Muscle of leg (tissue), 3 donors: ENCODE measurements at regions not wholly inside any gene's neighbourhood (a gene's known extent, or its start where the extent isn't known, plus 50 kb on each side); places are given as distances from the start of the nearest gene placed in this dataset.
"Not testable (repeated sequence)": the region's sequence is repeated elsewhere in the genome, so short reads cannot be mapped to it uniquely, and the experiment has no call there.

Experiments used
- DNase-seq: peaks from one replicate; pipeline ENCODE4 v3.0.0; 2013
- H3K27ac ChIP-seq: one replicate; pipeline ENCODE4 v1.5.1; 2013; ENCODE audit warnings: mild to moderate bottlenecking, low read length, control low read depth
- H3K27me3 ChIP-seq: one replicate; pipeline ENCODE4 v1.6.1; 2013; ENCODE audit warnings: low read length; ENCODE audit not compliant: control insufficient read depth, insufficient read depth
- H3K36me3 ChIP-seq: one replicate; pipeline ENCODE4 v1.6.1; 2013; ENCODE audit warnings: low read length; ENCODE audit not compliant: control insufficient read depth, insufficient read depth
- H3K4me1 ChIP-seq: one replicate; pipeline ENCODE4 v1.6.1; 2013; ENCODE audit warnings: low read length; ENCODE audit not compliant: control insufficient read depth, insufficient read depth
- H3K4me3 ChIP-seq: one replicate; pipeline ENCODE4 v1.5.1; 2013; ENCODE audit warnings: low read length, control low read depth
- H3K9me3 ChIP-seq: replicated peaks from 2 replicates; pipeline ENCODE4 v1.6.1; 2013; ENCODE audit warnings: low read depth, low read length; ENCODE audit not compliant: control insufficient read depth
- WGBS: methylation state at CpG from one replicate; pipeline ENCODE4 v1.1.5; 2013; ENCODE audit warnings: missing lambda C conversion rate; ENCODE audit not compliant: insufficient coverage; 5-methylcytosine and 5-hydroxymethylcytosine counted together

DNA sequence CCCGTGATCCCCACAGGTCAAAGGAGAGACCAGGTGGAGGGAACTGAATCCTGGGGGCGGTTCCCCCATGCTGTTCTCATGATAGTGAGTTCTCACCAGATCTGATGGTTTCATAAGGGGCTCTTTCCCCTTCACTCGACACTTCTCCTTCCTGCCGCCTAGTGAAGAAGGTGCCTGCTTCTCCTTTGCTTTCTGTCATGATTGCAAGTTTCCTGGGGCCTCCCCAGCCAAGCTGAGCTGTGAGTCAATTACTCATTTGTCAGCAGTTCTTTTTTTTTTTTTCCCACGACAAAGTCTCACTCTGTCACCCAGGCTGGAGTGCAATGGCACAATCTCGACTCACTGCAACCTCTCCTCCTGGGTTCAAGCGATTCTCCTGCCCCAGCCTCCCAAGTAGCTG is 1530.4 kb downstream of the BRD1 start:
- no peaks in the 10 kb centered on the region for H3K4me1 ChIP-seq
- WGBS: 59% methylated on average over 4 of the region's 7 CpGs
- no peaks in the 10 kb centered on the region for H3K36me3 ChIP-seq
- no peaks in the 10 kb centered on the region for H3K9me3 ChIP-seq
- no peaks in the 10 kb centered on the region for H3K27me3 ChIP-seq
- H3K27ac ChIP-seq: no peak overlapping the region
- no peak overlapping the region for H3K4me3 ChIP-seq
- no peak for DNase-seq

DNA sequence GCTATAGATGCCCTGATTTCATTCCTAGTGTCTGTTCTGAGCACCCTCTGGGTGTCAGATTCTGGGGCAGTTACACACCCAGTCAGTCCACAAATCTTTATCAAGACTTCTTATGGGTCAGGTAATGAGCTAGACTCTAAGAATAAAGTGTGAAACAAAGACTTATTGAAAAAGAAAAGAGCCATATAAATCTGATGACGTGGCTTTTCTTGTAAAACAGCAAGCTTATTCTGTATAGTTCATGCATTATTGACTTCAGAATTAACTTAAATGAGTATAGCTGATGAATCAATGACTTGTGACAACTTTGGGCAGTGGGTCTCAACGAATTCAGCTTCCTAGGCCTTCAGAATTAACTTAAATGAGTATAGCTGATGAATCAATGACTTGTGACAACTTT is 1527.5 kb downstream of the TBC1D22A start:
- H3K36me3 ChIP-seq, H3K4me1 ChIP-seq, H3K9me3 ChIP-seq, H3K4me3 ChIP-seq, H3K27ac ChIP-seq, DNase-seq, H3K27me3 ChIP-seq: not testable (repeated sequence)
- WGBS: no CpG with 5 or more reads among the region's 2 CpGs

DNA sequence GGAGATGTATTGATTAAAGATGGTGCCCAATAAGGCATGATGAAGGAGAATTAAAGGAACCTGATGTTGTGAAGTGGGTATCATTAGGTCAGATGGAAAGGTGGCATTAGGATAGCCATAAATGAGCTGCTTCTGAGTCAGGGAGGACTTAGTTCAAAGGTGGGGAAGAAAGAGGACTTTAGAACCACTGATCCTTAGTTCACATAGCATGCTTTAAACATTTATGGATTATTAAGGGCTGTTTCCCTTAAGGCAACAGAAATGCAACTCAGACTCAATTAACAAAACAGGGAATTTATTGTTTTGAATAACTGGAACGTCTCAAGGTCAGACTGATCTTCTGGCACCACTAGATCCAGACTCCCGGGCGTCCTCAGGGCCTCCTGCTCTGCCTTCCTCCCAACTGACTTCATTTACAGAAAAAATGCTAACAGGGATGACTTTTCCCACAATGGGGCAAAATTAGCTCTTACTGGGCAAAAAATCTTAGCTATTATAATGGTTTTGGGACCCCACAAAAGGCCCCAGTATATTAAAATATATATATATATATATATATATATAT is 1526.0 kb downstream of the TBC1D22A start:
- no peak overlapping the region for H3K27ac ChIP-seq
- no peak for DNase-seq
- no peaks in the 10 kb centered on the region for H3K9me3 ChIP-seq
- H3K4me3 ChIP-seq: no peak overlapping the region
- H3K27me3 ChIP-seq: peaks cover 4% of the 10 kb centered on the region
- no peaks in the 10 kb centered on the region for H3K4me1 ChIP-seq
- H3K36me3 ChIP-seq: no peaks in the 10 kb centered on the region
- no CpG with 5 or more reads among the region's 3 CpGs for WGBS

DNA sequence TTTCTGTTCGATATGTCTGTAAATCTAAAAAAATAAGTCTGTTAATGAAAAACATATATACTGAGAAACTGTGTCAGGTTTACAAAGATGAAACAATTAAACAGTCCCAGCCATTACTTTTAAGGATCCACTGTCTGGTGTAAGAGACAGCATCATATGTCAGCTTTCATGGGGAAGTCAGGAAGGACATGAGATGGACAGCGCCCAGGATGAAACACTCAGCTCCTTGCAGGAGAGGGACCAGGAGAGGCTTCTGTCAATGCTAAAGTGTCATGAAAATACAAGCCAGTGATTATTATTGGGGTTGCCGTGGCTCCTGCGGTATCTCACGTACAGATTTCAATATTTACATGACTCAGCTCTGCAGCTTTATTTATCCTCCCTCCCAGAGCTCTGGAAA is 1524.6 kb downstream of the TBC1D22A start:
- H3K27me3 ChIP-seq: peaks cover 4% of the 10 kb centered on the region
- WGBS: 57% methylated on average over 1 of the region's 5 CpGs
- no peak overlapping the region for H3K4me3 ChIP-seq
- no peak for DNase-seq
- H3K36me3 ChIP-seq: no peaks in the 10 kb centered on the region
- no peaks in the 10 kb centered on the region for H3K4me1 ChIP-seq
- H3K27ac ChIP-seq: no peak overlapping the region
- H3K9me3 ChIP-seq: no peaks in the 10 kb centered on the region

DNA sequence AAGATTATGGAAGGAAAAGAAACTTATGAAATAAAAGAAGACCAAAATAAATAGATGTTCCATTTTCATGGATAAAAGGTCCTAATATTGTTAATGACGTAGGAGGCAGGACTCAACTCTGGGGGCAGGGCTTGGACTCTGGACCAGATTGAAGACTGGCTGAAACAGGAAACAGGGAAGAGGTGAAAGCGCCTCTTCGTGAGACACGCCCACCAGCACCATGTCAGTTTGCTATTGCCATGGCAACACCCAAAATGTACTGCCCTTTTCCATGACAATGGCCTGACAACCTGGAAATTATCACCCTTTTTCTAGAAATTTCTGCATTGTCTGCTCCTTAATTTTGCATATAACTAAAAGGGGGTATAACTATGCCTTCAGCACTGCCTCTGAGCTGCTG is 1522.2 kb downstream of the TBC1D22A start:
- Histone ChIP-seq H3K27me3 (peaks cover 4% of the 10 kb centered on the region), H3K36me3 (no peaks in the 10 kb centered on the region), H3K27ac (no peak overlapping the region), H3K4me1 (no peaks in the 10 kb centered on the region), H3K9me3 (no peaks in the 10 kb centered on the region), H3K4me3 (no peak overlapping the region)
- DNase-seq: no peak
- 95% methylated on average over 4 of the region's 4 CpGs for WGBS

DNA sequence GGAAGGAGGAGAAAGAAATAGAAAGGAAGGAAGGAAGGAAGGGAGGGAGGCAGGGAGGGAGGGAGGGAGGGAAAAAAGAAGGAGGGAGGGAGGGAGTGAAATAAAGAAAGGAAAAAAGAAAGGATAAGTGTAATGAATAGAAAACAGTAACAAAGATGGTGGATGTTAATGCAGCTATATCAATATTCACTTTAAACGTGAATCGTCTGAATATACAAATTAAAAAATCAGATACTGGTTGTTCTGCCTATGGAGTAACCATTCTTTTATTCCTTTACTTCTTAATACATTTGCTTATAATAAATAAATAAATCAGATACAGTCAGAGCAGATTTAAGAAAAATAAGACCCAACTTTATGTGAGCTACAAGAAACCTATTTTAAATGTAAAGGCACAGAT is 1520.4 kb downstream of the TBC1D22A start:
- Histone ChIP-seq H3K9me3 (no peaks in the 10 kb centered on the region), H3K36me3 (no peaks in the 10 kb centered on the region), H3K27me3 (peaks cover 11% of the 10 kb centered on the region), H3K27ac (no peak overlapping the region), H3K4me3 (no peak overlapping the region), H3K4me1 (no peaks in the 10 kb centered on the region)
- no peak for DNase-seq
- WGBS: no CpG with 5 or more reads among the region's 2 CpGs

DNA sequence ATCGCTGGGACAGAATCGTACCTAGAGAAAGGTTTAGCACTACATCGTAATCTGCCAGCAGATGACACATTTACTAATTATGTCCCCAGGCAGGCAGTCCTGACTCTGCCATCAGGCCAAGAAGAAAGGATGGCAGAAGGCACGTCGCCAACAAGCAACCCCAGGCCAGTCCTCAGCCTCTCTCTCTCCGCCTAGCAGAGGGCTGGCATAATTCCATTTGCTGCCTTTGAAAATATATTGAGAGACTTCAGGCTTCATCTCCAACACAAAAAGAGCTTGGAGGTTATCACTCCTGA is 1517.0 kb downstream of the TBC1D22A start:
- Histone ChIP-seq H3K4me1 (no peaks in the 10 kb centered on the region), H3K27me3 (peaks cover 7% of the 10 kb centered on the region), H3K4me3 (no peak overlapping the region), H3K9me3 (no peaks in the 10 kb centered on the region), H3K36me3 (no peaks in the 10 kb centered on the region), H3K27ac (no peak overlapping the region)
- WGBS: 63% methylated on average over 3 of the region's 6 CpGs
- no peak for DNase-seq

DNA sequence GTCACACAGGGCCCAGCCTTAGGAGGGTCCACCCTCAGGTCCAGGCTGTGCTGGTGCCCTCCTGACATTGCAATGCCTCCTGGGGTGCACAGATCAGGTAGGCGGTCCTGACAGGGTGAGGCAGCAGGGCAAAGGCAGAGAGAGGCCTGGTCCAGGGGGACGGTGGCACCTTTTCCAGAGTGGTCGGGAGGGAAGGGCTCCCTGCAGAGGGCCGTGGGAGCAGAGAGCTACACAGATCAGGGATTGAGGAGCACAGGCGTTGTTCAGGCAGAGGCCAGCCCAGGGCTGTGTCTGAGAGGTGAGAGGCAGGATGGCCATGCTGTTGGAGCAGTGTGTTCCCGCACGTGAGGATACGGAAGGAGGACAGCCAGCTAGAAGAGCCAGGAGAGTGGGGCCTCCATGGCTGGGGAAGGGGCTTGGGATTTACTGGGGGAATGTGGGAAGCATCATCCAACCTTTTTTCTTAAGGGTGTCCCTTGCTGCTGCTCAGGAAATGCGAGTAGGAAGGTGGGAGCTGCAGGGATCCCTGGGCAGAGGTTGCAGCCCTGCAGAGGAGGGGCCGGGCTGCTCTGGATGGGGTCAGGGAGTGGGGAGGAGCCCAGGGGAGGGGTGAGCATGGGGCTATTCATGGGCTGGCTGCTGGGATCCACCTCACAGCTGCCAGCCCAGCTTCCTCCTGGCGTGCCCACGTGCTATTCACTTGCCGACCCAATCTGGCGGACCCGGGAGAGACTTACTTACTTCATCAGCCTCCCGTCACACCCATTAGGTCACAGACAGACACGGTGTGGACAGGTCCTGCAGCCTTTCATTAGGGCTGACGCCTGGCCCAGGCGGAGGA is 1516.4 kb downstream of the TBC1D22A start:
- Histone ChIP-seq H3K27me3 (peaks cover 7% of the 10 kb centered on the region), H3K4me3 (no peak overlapping the region), H3K9me3 (no peaks in the 10 kb centered on the region), H3K27ac (no peak overlapping the region), H3K4me1 (no peaks in the 10 kb centered on the region), H3K36me3 (no peaks in the 10 kb centered on the region)
- 41% methylated on average over 19 of the region's 19 CpGs for WGBS
- no peak for DNase-seq

DNA sequence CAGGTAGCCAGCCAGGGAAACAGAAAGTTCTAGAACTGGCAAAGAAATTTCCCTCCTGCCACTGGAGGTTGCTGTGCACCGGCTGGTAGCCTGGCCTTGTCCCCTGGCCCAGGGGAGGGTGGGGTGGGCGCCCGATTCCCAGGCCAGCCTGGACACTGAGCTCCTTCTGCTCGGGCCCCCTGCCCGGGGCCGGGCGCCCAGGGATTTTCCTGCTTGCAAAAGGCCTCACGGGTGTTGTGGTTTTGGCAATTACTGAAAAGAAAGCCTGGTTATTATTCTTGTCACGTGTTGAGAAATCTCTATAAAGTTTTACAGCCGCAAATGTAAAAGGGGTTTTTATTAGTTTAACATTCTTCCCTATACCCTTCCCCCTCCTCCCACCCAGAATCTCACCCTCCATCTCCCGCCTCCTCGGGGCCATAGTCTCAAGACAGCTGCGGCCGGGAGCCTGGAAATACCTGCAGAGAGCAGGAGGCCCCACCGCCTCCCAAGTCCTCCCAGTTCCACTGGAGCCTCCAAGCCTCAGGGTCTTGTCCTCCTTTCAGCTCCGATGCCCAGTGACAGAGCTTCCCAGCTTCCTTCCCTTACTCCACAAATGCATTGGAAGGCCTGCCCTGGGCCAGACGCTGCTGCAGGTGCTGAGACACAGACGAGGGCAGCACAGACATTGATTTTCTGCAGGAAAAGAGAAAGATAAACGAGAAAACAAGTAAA is 1515.6 kb downstream of the TBC1D22A start:
- no peak overlapping the region for H3K27ac ChIP-seq

DNA sequence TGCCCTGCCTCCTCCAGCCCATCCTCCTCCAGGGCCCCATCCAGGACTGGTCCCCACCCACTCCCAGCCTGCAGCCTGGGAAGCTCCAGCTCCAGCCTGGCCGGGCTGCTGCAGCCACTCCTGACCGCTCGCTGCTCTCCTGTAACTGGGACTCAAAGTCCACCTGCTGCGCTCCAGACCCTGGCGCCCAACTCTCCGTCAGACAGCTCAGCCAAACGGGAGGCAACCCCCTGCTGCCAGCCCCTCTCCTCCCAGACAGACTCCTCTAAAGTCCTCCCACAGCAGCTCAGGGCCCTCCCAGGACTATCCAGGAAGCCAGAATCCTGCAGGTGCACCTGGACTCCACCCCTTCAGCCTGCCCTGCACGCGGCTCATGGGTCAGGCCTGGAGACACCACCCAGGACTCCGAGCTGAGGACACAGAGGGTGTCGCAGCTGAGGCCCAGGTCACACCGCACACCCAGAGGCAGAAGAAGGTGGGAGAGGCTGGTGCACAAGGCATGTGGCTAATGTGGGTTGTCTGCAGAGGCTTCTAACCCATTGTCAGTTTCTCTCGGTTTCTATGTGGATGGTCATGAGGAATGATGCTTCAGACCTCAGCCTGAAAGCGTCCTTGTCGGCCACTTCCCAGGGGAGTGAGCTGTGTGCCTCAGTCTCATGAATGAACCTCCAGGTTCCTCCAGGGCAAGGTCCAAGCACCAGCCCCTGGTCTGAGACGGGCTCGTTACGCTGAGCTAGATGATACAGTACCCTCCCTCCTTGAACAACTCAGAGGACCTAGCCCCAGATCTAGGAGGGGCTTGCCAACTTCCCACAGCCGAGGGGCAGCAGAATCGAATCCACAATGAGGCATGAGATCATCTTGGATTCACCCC is 1514.8 kb downstream of the TBC1D22A start:
- 50% methylated on average over 16 of the region's 20 CpGs for WGBS
- no peak overlapping the region for H3K4me3 ChIP-seq
- no peaks in the 10 kb centered on the region for H3K4me1 ChIP-seq
- H3K9me3 ChIP-seq: no peaks in the 10 kb centered on the region
- no peak overlapping the region for H3K27ac ChIP-seq
- H3K36me3 ChIP-seq: no peaks in the 10 kb centered on the region
- DNase-seq: no peak
- peaks cover 8% of the 10 kb centered on the region for H3K27me3 ChIP-seq

More for the DNA sequence above, 1515.6 kb downstream of the TBC1D22A start:
- no peaks in the 10 kb centered on the region for H3K9me3 ChIP-seq
- H3K27me3 ChIP-seq: peaks cover 7% of the 10 kb centered on the region
- no peaks in the 10 kb centered on the region for H3K4me1 ChIP-seq
- WGBS: 19% methylated on average over 9 of the region's 19 CpGs
- H3K36me3 ChIP-seq: no peaks in the 10 kb centered on the region
- DNase-seq: no peak
- no peak overlapping the region for H3K4me3 ChIP-seq
